ENCODE measurements at regions not wholly inside any gene's neighbourhood (a gene's known extent, or its start where the extent isn't known, plus 50 kb on each side); places are given as distances from the start of the nearest gene placed in this dataset.

DNA sequence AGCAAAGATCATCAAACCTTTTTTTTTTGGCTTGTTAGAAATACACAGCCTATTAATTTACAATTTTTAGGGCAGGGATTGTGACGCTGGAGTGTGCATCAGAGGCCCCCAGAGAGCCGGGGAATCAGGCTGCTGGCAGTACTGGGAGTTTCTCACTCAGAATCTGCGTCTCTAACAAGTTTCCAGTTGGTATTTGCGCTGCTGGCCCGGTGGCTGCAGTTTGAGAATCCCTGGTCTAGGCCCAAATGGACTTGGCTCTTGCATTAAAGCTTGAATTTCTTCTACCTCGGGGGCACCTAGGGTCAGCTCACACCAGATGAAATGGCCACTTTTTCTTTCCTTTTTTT lies 150.9 kb upstream of the CIBAR2 start:
- H3K4me3 Mint-ChIP-seq, result no peak overlapping the region
- no peak overlapping the region for H3K27ac Mint-ChIP-seq
- H3K36me3 Mint-ChIP-seq (ENCODE audit: low read depth), result no peaks in the 10 kb centered on the region
- H3K9me3 Mint-ChIP-seq, result no peaks in the 10 kb centered on the region
- peaks cover 8% of the 10 kb centered on the region for H3K4me1 Mint-ChIP-seq (ENCODE audit: low read depth)
- no peaks in the 10 kb centered on the region for H3K27me3 Mint-ChIP-seq

DNA sequence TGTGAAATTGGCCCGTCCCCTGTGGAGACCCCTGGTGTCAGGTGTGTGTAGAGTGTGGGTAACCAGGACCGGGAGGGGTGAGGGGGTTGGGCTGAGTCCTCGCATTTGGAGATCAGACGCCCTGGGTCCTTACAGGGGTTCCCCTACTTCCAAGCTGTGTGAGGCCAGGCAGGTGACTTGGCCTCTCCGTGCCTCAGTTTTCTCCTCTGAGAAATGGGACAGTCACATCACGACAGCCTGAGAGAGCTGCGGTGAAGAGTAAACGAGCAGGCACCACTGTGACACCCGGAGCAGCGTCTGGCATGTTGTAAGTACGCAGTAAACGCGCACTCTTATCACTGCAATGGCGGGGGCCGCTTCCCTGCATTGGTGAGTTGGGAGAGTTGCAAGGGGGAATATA lies 152.5 kb upstream of the CIBAR2 start:
- Mint-ChIP-seq H3K4me1 (ENCODE audit: low read depth) (peaks cover 8% of the 10 kb centered on the region), H3K27me3 (peaks cover 4% of the 10 kb centered on the region), H3K9me3 (no peaks in the 10 kb centered on the region), H3K27ac (no peak overlapping the region), H3K4me3 (no peak overlapping the region), H3K36me3 (ENCODE audit: low read depth) (no peaks in the 10 kb centered on the region)

DNA sequence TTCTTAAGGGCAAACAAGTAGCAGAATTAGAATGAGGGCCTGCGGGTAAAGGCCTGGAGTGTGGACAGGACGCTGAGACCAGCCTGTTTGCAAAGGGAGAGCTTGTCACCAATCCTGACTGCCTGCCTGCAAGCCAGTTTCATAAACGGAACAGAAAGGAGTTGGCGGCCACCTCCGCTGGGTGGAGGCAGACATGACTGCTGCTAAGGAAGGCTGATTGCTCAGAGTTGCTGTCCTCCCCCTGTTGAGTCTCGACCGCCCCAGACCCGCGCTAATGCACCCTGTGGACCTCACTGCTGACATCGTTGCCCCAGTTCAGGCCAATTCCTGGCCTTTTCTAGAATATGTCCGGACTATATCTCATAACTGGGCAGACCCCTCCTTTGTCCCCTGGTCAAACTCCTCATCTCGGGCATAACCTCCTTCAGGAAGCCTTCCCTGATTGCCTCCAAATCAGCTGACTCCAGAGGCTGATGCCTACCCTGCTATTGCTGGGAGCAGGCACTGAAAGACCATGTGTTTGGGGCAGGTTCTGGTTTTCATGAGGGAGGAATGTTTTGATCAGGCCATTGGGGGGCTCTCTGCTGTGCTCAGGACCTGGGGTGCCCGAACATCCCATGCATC lies 153.0 kb upstream of the CIBAR2 start:
- H3K27me3 Mint-ChIP-seq, result peaks cover 4% of the 10 kb centered on the region
- H3K4me3 Mint-ChIP-seq, result no peak overlapping the region
- no peaks in the 10 kb centered on the region for H3K36me3 Mint-ChIP-seq (ENCODE audit: low read depth)
- no peaks in the 10 kb centered on the region for H3K9me3 Mint-ChIP-seq
- peaks cover 8% of the 10 kb centered on the region for H3K4me1 Mint-ChIP-seq (ENCODE audit: low read depth)
- no peak overlapping the region for H3K27ac Mint-ChIP-seq

DNA sequence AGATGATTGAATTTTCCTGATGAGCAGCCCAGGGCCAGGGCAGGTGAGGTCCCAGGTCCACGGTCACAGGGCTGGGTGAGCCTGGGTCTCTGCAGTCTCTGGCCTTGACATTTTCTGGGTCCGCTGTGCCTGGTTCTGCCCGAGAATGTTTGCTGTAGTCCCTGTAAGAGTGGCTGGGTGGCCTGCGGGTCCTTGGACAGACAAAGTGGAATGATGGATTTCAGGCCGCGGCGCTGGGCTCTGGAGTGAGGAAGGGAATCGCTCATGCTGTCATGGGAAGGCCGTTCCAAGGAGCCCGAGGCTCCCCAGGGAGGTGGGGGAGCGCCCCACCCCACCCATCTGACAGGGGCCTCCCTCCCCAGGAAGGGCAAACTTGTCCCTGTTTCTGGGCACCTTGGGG lies 153.5 kb upstream of the CIBAR2 start:
- Mint-ChIP-seq H3K36me3 (ENCODE audit: low read depth) (no peaks in the 10 kb centered on the region), H3K4me1 (ENCODE audit: low read depth) (peaks cover 8% of the 10 kb centered on the region), H3K27ac (no peak overlapping the region), H3K4me3 (no peak overlapping the region), H3K9me3 (no peaks in the 10 kb centered on the region), H3K27me3 (peaks cover 4% of the 10 kb centered on the region)

- H3K4me1 Mint-ChIP-seq (ENCODE audit: low read depth), result peaks cover 3% of the 10 kb centered on the region
- no peak overlapping the region for H3K27ac Mint-ChIP-seq
- H3K36me3 Mint-ChIP-seq (ENCODE audit: low read depth), result no peaks in the 10 kb centered on the region
- no peak overlapping the region for H3K4me3 Mint-ChIP-seq
- peaks cover 4% of the 10 kb centered on the region for H3K27me3 Mint-ChIP-seq
- H3K9me3 Mint-ChIP-seq, result no peaks in the 10 kb centered on the region
These were observed 154.6 kb upstream of the CIBAR2 start for GRCh38 chr16:85266857-85267256.

GRCh38 chr16:85267414-85267945 lies 155.2 kb upstream of the CIBAR2 start:
- H3K4me1 Mint-ChIP-seq (ENCODE audit: low read depth), result no peaks in the 10 kb centered on the region
- no peaks in the 10 kb centered on the region for H3K36me3 Mint-ChIP-seq (ENCODE audit: low read depth)
- H3K9me3 Mint-ChIP-seq, result no peaks in the 10 kb centered on the region
- H3K27ac Mint-ChIP-seq, result no peak overlapping the region
- H3K4me3 Mint-ChIP-seq, result no peak overlapping the region
- H3K27me3 Mint-ChIP-seq, result peaks cover 4% of the 10 kb centered on the region

DNA sequence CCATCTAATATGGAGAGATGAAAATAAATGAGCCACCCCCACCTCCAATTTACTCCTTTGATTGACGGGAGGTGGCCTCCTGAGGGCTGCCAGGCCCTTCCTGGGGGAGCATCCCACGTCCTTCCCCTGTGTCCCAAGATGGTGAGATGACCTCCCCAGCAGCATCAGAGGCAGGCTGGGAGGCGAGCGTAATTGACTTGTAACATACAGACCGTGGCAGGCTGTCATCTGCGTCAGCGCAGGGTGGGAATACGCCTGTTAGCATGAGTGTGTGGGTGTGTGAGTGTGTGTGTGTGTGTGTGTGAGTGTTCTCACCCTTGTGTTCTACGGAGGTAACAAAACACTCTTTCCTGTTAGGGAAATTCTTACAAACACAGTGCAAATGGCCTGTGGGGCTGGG lies 156.9 kb upstream of the CIBAR2 start:
- Mint-ChIP-seq H3K36me3 (ENCODE audit: low read depth) (no peaks in the 10 kb centered on the region), H3K9me3 (no peaks in the 10 kb centered on the region)

DNA sequence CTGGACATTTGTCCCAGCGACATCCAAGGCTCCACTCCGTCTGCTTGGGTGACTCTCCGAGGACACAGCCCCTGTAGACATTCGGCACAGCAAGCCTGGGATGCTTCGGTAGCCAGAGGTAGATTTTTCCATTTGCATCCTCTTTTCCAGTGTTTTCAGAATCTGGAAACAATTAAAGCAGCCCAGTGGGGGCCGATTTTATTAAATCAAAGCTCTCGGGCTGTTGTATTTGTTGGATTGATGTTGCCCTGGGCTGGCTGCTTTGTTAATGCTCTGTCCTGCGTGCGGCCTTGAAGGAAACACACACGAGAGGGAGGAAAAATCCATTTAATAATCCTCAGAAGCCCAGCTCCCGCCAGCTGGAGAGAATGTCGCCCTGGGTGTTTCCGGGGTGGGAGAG lies 158.1 kb upstream of the CIBAR2 start:
- H3K27me3 Mint-ChIP-seq, result peaks cover 4% of the 10 kb centered on the region
- no peak overlapping the region for H3K27ac Mint-ChIP-seq
- H3K4me1 Mint-ChIP-seq (ENCODE audit: low read depth), result no peaks in the 10 kb centered on the region
- no peaks in the 10 kb centered on the region for H3K9me3 Mint-ChIP-seq
- H3K4me3 Mint-ChIP-seq, result no peak overlapping the region
- no peaks in the 10 kb centered on the region for H3K36me3 Mint-ChIP-seq (ENCODE audit: low read depth)

More for the DNA sequence above, 156.9 kb upstream of the CIBAR2 start:
- H3K4me1 Mint-ChIP-seq (ENCODE audit: low read depth), result no peaks in the 10 kb centered on the region
- no peak overlapping the region for H3K27ac Mint-ChIP-seq
- H3K27me3 Mint-ChIP-seq, result peaks cover 4% of the 10 kb centered on the region
- no peak overlapping the region for H3K4me3 Mint-ChIP-seq

GRCh38 chr16:85271198-85271597 lies 158.9 kb upstream of the CIBAR2 start:
- H3K36me3 Mint-ChIP-seq (ENCODE audit: low read depth), result no peaks in the 10 kb centered on the region
- no peaks in the 10 kb centered on the region for H3K9me3 Mint-ChIP-seq
- H3K4me3 Mint-ChIP-seq, result no peak overlapping the region
- no peak overlapping the region for H3K27ac Mint-ChIP-seq
- H3K4me1 Mint-ChIP-seq (ENCODE audit: low read depth), result no peaks in the 10 kb centered on the region
- peaks cover 4% of the 10 kb centered on the region for H3K27me3 Mint-ChIP-seq

DNA sequence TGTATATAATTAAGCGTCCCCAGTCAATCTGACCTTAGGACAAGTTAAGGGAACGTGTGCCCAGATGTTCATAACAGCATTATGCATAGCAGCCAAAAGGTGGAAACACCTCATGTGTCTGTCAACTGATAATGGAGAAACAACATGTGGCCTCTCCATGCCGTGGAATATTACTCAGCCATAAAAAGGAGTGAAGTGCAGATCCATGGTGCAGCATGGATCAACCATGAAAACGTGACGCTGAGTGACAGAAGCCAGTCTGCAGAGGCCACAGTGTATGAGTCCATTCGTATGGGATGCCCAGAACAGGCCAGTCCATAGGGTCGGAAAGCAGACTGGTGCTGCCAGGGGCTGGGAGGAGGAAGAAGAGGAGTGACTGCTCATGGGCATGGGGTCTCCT lies 161.0 kb upstream of the CIBAR2 start:
- Mint-ChIP-seq H3K4me1 (ENCODE audit: low read depth) (no peaks in the 10 kb centered on the region), H3K9me3 (no peaks in the 10 kb centered on the region), H3K36me3 (ENCODE audit: low read depth) (no peaks in the 10 kb centered on the region), H3K27me3 (peaks cover 4% of the 10 kb centered on the region), H3K27ac (no peak overlapping the region), H3K4me3 (no peak overlapping the region)

- no peaks in the 10 kb centered on the region for H3K27me3 Mint-ChIP-seq
- H3K9me3 Mint-ChIP-seq, result no peaks in the 10 kb centered on the region
- H3K4me3 Mint-ChIP-seq, result no peak overlapping the region
- no peaks in the 10 kb centered on the region for H3K36me3 Mint-ChIP-seq (ENCODE audit: low read depth)
- no peak overlapping the region for H3K27ac Mint-ChIP-seq
- H3K4me1 Mint-ChIP-seq (ENCODE audit: low read depth), result no peaks in the 10 kb centered on the region
These were observed 162.2 kb upstream of the CIBAR2 start for GRCh38 chr16:85274501-85274900.

GRCh38 chr16:85274924-85275323 lies 162.7 kb upstream of the CIBAR2 start:
- Mint-ChIP-seq H3K9me3 (no peaks in the 10 kb centered on the region), H3K36me3 (ENCODE audit: low read depth) (no peaks in the 10 kb centered on the region), H3K27me3 (no peaks in the 10 kb centered on the region), H3K4me1 (ENCODE audit: low read depth) (no peaks in the 10 kb centered on the region), H3K27ac (no peak overlapping the region), H3K4me3 (no peak overlapping the region)

DNA sequence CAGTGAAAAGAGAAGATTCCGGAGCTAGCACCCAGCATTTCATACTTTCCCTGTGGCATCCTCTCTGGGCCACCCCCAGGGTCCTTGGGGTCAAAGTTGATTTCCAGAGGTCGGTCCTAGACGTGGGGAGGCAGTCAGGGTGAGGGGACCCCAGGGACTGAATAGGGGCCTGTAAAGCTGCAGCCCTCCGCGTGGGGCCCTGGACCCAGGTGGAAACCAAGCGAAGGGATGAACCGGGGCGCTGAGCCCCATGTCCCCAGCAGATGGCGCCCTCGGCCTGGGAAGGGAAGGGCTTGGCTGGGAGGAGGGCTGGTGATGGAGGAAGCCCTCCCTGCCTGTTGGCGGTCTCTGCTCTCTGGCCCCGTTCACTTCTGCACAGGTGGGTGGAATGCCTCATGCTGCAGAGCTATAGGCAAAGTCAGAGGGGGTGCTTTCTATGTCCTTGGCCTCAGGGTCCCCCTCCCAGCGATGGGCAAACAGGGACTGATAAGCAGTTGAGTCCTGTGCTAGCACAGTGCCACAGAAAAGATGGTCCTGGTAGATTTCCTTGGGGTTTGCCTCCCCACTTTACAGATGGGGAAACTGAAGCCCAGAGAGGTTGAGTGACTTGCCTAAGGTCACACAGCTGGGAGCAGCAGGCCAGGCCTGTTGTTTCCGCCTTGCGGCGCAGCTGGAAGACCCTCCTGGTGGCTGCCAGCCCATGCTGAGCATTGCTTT lies 163.4 kb upstream of the CIBAR2 start:
- no peaks in the 10 kb centered on the region for H3K4me1 Mint-ChIP-seq (ENCODE audit: low read depth)
- no peaks in the 10 kb centered on the region for H3K9me3 Mint-ChIP-seq
- no peaks in the 10 kb centered on the region for H3K27me3 Mint-ChIP-seq
- no peaks in the 10 kb centered on the region for H3K36me3 Mint-ChIP-seq (ENCODE audit: low read depth)
- H3K4me3 Mint-ChIP-seq, result no peak overlapping the region
- H3K27ac Mint-ChIP-seq, result no peak overlapping the region

GRCh38 chr16:85276258-85276657 lies 164.0 kb upstream of the CIBAR2 start:
- H3K27ac Mint-ChIP-seq, result no peak overlapping the region

GRCh38 chr16:85276721-85277120 lies 164.4 kb upstream of the CIBAR2 start:
- H3K27ac Mint-ChIP-seq, result no peak overlapping the region
- no peaks in the 10 kb centered on the region for H3K4me1 Mint-ChIP-seq (ENCODE audit: low read depth)
- no peak overlapping the region for H3K4me3 Mint-ChIP-seq
- no peaks in the 10 kb centered on the region for H3K27me3 Mint-ChIP-seq
- H3K9me3 Mint-ChIP-seq, result no peaks in the 10 kb centered on the region
- H3K36me3 Mint-ChIP-seq (ENCODE audit: low read depth), result no peaks in the 10 kb centered on the region

More at GRCh38 chr16:85276258-85276657, 164.0 kb upstream of the CIBAR2 start:
- Mint-ChIP-seq H3K4me3 (no peak overlapping the region), H3K27me3 (no peaks in the 10 kb centered on the region), H3K4me1 (ENCODE audit: low read depth) (no peaks in the 10 kb centered on the region), H3K9me3 (no peaks in the 10 kb centered on the region), H3K36me3 (ENCODE audit: low read depth) (no peaks in the 10 kb centered on the region)

DNA sequence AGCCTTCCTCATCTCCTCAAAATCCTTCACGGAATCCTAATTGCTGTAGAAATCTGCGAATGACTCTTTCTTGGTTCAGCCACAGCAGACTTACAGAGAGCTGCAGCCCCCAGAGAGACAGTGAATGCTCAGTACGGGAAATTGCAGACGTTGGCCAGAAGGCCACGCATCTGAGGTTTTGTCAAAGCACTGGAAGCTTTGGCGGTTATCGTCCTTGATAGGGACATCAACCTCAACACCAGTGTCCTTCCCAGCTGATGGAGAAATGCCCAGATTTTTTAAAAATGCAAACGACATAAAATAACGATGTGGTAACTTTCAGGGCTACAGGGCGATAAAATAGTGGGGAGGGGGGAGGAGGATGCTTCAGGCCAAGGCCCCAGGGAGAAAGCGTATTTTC lies 166.6 kb upstream of the CIBAR2 start:
- Mint-ChIP-seq H3K4me3 (no peak overlapping the region), H3K9me3 (no peaks in the 10 kb centered on the region), H3K4me1 (ENCODE audit: low read depth) (no peaks in the 10 kb centered on the region), H3K27ac (no peak overlapping the region), H3K36me3 (ENCODE audit: low read depth) (no peaks in the 10 kb centered on the region), H3K27me3 (no peaks in the 10 kb centered on the region)

All from stimulated activated naive CD8-positive, alpha-beta T cell treated with anti-CD3 and anti-CD28 coated beads, Interleukin-15, Interleukin-2, amounts not matched to agents 100 ng/mL and 50 ng/mL, for 24 hours (primary cell).